Neural crest cell (in vitro differentiated cells): ENCODE measurements at regions not wholly inside any gene's neighbourhood (a gene's known extent, or its start where the extent isn't known, plus 50 kb on each side); places are given as distances from the start of the nearest gene placed in this dataset.

Experiments used
- DNase-seq: peaks from one replicate; pipeline ENCODE4 v3.0.0; 2021; ENCODE audit warnings: low read depth, mixed read lengths, low spot score
- H3K27ac Mint-ChIP-seq: one replicate; pipeline ENCODE4 v1.8.0; 2021; ENCODE audit warnings: mild to moderate bottlenecking, mixed read lengths; ENCODE audit not compliant: unreplicated experiment
- H3K27me3 Mint-ChIP-seq: 2 replicates; pipeline ENCODE4 v1.8.0; 2021; ENCODE audit warnings: low read depth, mild to moderate bottlenecking, mixed read lengths
- H3K36me3 Mint-ChIP-seq: 2 replicates; pipeline ENCODE4 v1.8.0; 2021; ENCODE audit warnings: low read depth, mild to moderate bottlenecking, mixed read lengths
- H3K4me1 Mint-ChIP-seq: 2 replicates; pipeline ENCODE4 v1.8.0; 2021; ENCODE audit warnings: mixed read lengths
- H3K4me3 Mint-ChIP-seq: one replicate; pipeline ENCODE4 v1.8.0; 2021; ENCODE audit warnings: mild to moderate bottlenecking, mixed read lengths
- H3K9me3 Mint-ChIP-seq: 2 replicates; pipeline ENCODE4 v1.8.0; 2021; ENCODE audit warnings: mixed read lengths
- TF ChIP-seq, protein P1 (sequence below): fragments of 200-600 bp; sonication (generic); conservative IDR thresholded peaks from 2 replicates; pipeline ENCODE4 v1.5.0; 2021; ENCODE audit warnings: antibody characterized with exemption, mild to moderate bottlenecking

DNA sequence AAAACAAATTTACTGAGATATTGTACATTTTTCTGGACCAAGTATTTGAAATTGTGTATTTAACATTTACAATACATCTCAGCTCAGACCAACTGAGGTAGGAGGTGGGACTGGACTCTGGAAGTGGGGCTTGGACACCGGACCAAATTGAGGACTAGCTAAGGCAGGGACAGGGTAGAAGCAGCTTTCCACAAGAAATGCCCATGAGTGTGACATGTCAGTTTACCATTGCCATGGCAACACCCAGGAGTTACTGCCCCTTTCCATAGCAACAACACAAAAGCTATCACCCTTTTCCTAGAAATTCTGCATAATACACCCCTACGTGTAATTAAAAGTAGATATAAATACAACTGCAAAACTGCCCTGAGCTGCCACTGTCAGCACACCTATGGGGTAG, 191.5 kb upstream of the ASIC2 start:
- Mint-ChIP-seq H3K27me3 (peaks cover 7% of the 10 kb centered on the region), H3K36me3 (no peaks in the 10 kb centered on the region), H3K27ac (no peak overlapping the region), H3K9me3 (no peaks in the 10 kb centered on the region), H3K4me3 (no peak overlapping the region), H3K4me1 (no peaks in the 10 kb centered on the region)
- TF ChIP-seq, protein P1, sequence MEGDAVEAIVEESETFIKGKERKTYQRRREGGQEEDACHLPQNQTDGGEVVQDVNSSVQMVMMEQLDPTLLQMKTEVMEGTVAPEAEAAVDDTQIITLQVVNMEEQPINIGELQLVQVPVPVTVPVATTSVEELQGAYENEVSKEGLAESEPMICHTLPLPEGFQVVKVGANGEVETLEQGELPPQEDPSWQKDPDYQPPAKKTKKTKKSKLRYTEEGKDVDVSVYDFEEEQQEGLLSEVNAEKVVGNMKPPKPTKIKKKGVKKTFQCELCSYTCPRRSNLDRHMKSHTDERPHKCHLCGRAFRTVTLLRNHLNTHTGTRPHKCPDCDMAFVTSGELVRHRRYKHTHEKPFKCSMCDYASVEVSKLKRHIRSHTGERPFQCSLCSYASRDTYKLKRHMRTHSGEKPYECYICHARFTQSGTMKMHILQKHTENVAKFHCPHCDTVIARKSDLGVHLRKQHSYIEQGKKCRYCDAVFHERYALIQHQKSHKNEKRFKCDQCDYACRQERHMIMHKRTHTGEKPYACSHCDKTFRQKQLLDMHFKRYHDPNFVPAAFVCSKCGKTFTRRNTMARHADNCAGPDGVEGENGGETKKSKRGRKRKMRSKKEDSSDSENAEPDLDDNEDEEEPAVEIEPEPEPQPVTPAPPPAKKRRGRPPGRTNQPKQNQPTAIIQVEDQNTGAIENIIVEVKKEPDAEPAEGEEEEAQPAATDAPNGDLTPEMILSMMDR, result no peak
- DNase-seq, result no peak

DNA sequence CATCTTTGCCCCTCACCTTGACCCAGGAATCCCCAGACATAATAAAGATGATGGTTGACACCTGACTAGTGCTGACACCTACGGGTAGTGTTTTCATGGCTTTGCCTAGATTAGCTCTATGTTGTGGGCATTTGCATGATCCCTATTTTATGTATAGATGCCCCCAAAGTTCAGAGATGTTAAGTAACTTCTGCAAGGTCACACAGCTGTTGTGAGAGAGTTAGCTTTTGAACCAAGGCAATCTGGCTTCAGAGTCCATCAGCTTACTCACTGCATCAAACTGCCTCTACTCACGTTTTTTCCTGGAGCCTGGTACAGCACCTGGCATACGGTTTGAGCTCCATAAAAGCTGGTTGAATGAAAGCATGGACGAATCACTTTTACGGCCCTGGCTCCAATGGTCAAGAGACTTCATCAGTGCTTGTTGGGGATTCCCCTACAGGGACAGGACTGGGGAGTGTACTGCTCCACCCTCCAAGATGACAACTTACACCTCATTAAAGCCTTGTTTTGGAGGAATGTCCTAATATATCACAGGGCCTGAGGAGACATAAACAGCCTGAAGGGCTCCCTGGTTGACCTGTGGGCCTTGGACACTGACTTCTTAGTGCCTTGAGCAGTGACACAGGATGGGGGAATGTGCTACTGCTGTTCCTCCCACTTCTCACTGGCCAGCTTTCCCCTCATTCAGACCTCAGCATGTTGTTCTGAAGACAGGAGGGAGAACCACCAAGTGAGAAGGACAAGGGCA, 193.2 kb upstream of the ASIC2 start:
- Mint-ChIP-seq H3K4me3 (no peak overlapping the region), H3K27me3 (peaks cover 7% of the 10 kb centered on the region), H3K27ac (no peak overlapping the region), H3K9me3 (no peaks in the 10 kb centered on the region), H3K36me3 (no peaks in the 10 kb centered on the region), H3K4me1 (no peaks in the 10 kb centered on the region)
- no peak for DNase-seq
- TF ChIP-seq, protein P1, result no peak

DNA sequence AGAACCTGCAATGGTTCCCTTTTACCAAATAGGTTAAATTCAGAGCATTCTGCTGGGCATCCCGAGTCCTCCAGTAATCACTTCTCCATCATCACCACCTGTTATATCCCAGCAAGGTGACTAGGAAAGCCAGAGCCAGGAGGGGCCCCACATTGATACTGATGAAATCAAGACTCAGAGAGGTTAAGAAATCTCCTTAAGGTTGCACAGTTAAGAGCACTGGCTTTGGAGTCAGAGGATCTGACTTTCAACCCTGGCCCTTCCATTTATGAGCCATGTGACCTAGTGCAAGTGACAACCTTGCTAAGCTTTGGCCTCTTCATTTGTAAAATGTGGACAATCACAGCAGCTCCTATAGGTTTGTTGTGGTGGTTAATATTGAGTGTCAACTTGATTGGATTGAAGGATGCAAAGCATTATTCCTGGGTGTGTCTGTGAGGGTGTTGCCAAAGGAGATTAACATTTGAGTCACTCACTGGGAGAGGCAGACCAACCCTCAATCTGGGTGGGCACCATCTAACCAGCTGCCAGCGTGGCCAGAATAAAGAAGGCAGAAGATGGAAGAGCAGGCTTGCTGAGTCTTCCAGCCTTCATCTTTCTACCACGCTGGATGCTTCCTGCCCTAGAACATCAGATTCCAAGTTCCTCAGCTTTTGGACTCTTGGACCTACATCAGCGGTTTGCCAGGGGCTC, 194.2 kb upstream of the ASIC2 start:
- Mint-ChIP-seq H3K4me1 (no peaks in the 10 kb centered on the region), H3K27ac (no peak overlapping the region), H3K9me3 (no peaks in the 10 kb centered on the region), H3K36me3 (no peaks in the 10 kb centered on the region), H3K4me3 (no peak overlapping the region), H3K27me3 (peaks cover 7% of the 10 kb centered on the region)
- DNase-seq, result no peak
- TF ChIP-seq, protein P1, result no peak

DNA sequence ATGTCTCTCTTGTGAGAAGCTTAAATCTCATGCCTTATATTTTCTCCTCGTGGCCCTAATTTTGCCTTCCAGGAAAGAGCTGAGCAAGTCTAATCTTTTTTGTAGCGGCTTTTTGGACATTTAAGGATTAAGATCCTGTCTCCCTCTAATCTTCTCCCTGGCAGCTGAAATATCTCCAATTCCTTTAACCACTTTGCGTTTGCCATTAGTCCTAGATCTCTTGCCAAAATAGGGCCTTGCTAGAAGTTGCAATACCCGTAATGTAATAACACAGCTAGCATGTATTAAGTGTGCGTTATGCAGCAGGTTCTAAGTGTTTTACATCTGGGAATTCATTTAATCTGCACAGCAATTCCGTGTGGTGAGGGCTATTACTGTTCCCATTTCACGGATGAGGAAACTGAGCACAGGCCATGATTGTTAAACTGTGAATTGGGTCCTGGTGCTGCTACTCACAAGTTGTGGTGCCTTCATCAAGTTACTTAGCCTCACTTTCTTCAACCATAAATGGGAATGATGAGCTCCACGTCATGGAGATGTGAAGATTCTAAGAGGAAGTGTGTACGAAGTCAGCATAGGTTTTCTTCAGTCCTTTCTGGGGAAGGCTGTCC, 198.9 kb upstream of the ASIC2 start:
- H3K27me3 Mint-ChIP-seq, result peaks cover 3% of the 10 kb centered on the region

DNA sequence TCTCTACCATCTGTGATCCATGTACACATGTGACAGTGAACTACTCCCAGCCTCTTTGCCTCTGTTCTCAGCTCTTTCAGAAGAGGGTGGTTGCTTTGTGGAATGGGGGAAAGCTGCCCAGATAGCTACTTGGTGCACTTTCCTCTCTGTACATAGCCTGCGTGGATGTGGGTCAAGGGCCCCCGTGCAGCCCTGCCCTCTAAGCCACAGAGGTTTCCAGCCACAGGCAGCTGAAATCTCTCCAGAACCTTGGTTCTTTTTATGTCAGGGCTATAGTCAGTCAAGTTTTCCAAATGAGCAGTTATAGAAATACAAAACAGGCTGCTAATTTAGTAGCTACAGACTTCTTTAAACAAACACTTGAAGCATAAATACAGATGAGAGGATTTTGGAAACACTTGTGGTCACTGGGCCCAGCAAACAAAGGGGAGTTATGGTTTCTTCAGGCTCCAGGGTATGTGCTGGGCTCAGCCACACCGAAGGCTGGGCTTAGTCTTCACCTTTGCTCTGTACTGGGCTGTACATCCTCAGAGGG, 199.7 kb upstream of the ASIC2 start:
- H3K27me3 Mint-ChIP-seq, result peaks cover 3% of the 10 kb centered on the region
- no peak overlapping the region for H3K4me3 Mint-ChIP-seq
- H3K4me1 Mint-ChIP-seq, result peaks cover 15% of the 10 kb centered on the region
- TF ChIP-seq, protein P1, result no peak
- no peak for DNase-seq
- H3K36me3 Mint-ChIP-seq, result no peaks in the 10 kb centered on the region
- no peak overlapping the region for H3K27ac Mint-ChIP-seq
- H3K9me3 Mint-ChIP-seq, result no peaks in the 10 kb centered on the region

More for the DNA sequence above, 198.9 kb upstream of the ASIC2 start:
- H3K4me1 Mint-ChIP-seq, result peaks cover 15% of the 10 kb centered on the region
- H3K9me3 Mint-ChIP-seq, result no peaks in the 10 kb centered on the region
- H3K4me3 Mint-ChIP-seq, result no peak overlapping the region
- TF ChIP-seq, protein P1, result no peak
- no peak overlapping the region for H3K27ac Mint-ChIP-seq
- no peaks in the 10 kb centered on the region for H3K36me3 Mint-ChIP-seq
- no peak for DNase-seq
